ENCODE measurements at regions not wholly inside any gene's neighbourhood (a gene's known extent, or its start where the extent isn't known, plus 50 kb on each side); places are given as distances from the start of the nearest gene placed in this dataset.

GRCh38 chrX:94901849-94902248 is 1227.8 kb downstream of the FAM133A start:
- Histone ChIP-seq H3K4me1 (no peaks in the 10 kb centered on the region), H3K4me3 (no peak overlapping the region), H3K36me3 (no peaks in the 10 kb centered on the region), H3K27ac (no peak overlapping the region), H3K27me3 (peaks cover 0 to 25% of the 10 kb centered on the region in 2 donors), H3K9me3 (peaks cover 0 to 10% of the 10 kb centered on the region in 2 donors)
- no peak for DNase-seq (ENCODE audit: low spot score in 2 of 2)
- intact Hi-C loops (cut with DNase I; ENCODE audit: low total_unique reads), result no loop called here
- TF ChIP-seq POLR2AphosphoS5 (IDR thresholded peaks at IDR 0.05), result no peak

- Histone ChIP-seq H3K4me3 (no peak overlapping the region), H3K27ac (no peak overlapping the region), H3K9me3 (no peaks in the 10 kb centered on the region), H3K27me3 (peaks cover 0 to 38% of the 10 kb centered on the region in 2 donors), H3K4me1 (no peaks in the 10 kb centered on the region), H3K36me3 (no peaks in the 10 kb centered on the region)
- TF ChIP-seq CTCF (IDR thresholded peaks at IDR 0.05), result no peak
- no peak for TF ChIP-seq POLR2AphosphoS5 (IDR thresholded peaks at IDR 0.05)
- no peak for TF ChIP-seq POLR2A (IDR thresholded peaks at IDR 0.05)
- intact Hi-C loops (cut with DNase I; ENCODE audit: low total_unique reads), result no loop called here
- DNase-seq (ENCODE audit: low spot score in 2 of 2), result no peak
Observed at GRCh38 chrX:94908171-94908570, 1234.2 kb downstream of the FAM133A start.

- H3K9me3 ChIP-seq, result no peaks in the 10 kb centered on the region
Observed at GRCh38 chrX:94908648-94909047, 1234.6 kb downstream of the FAM133A start.

GRCh38 chrX:94914235-94914634 is 1240.2 kb downstream of the FAM133A start:
- Histone ChIP-seq H3K27me3 (peaks cover 0 to 16% of the 10 kb centered on the region in 2 donors), H3K4me1 (no peaks in the 10 kb centered on the region), H3K36me3 (no peaks in the 10 kb centered on the region), H3K4me3 (no peak overlapping the region), H3K9me3 (no peaks in the 10 kb centered on the region), H3K27ac (no peak overlapping the region)
- DNase-seq (ENCODE audit: low spot score in 2 of 2), result no peak
- no peak for TF ChIP-seq CTCF (IDR thresholded peaks at IDR 0.05)
- TF ChIP-seq POLR2A (IDR thresholded peaks at IDR 0.05), result no peak
- TF ChIP-seq POLR2AphosphoS5 (IDR thresholded peaks at IDR 0.05), result no peak
- intact Hi-C loops (cut with DNase I; ENCODE audit: low total_unique reads), result no loop called here

More at GRCh38 chrX:94908648-94909047, 1234.6 kb downstream of the FAM133A start:
- no peaks in the 10 kb centered on the region for H3K4me1 ChIP-seq
- no peak overlapping the region for H3K27ac ChIP-seq
- no peak overlapping the region for H3K4me3 ChIP-seq
- H3K27me3 ChIP-seq, result peaks cover 0 to 38% of the 10 kb centered on the region in 2 donors
- intact Hi-C loops (cut with DNase I; ENCODE audit: low total_unique reads), result no loop called here
- TF ChIP-seq CTCF (IDR thresholded peaks at IDR 0.05) (no peak), POLR2A (IDR thresholded peaks at IDR 0.05) (no peak), POLR2AphosphoS5 (IDR thresholded peaks at IDR 0.05) (no peak)
- H3K36me3 ChIP-seq, result no peaks in the 10 kb centered on the region
- DNase-seq (ENCODE audit: low spot score in 2 of 2), result no peak

GRCh38 chrX:94932278-94932965 is 1258.4 kb downstream of the FAM133A start:
- Histone ChIP-seq H3K36me3 (no peaks in the 10 kb centered on the region), H3K27ac (no peak overlapping the region), H3K4me1 (no peaks in the 10 kb centered on the region), H3K27me3 (peaks cover 0 to 28% of the 10 kb centered on the region in 2 donors), H3K9me3 (peaks cover 0 to 9% of the 10 kb centered on the region in 2 donors), H3K4me3 (no peak overlapping the region)
- TF ChIP-seq POLR2A (IDR thresholded peaks at IDR 0.05) (no peak), CTCF (IDR thresholded peaks at IDR 0.05) (no peak)
- DNase-seq (ENCODE audit: low spot score in 2 of 2), result no peak
- intact Hi-C loops (cut with DNase I; ENCODE audit: low total_unique reads), result no loop called here
